ENCODE measurements at regions not wholly inside any gene's neighbourhood (a gene's known extent, or its start where the extent isn't known, plus 50 kb on each side); places are given as distances from the start of the nearest gene placed in this dataset.

- ChIA-PET POLR2A (no interaction called here), CTCF (interaction anchor here (0.6 kb wide), 1 partner anchor 408 kb away, joined by 4 read pairs; no protein-coding TSS in a partner anchor)
- Mint-ChIP-seq H3K9me3 (ENCODE audit: unreplicated experiment) (peaks cover 63% of the 10 kb centered on the region), H3K4me3 (ENCODE audit: unreplicated experiment) (no peak overlapping the region), H3K4me1 (ENCODE audit: insufficient read depth, unreplicated experiment) (no peaks in the 10 kb centered on the region), H3K27me3 (ENCODE audit: insufficient read depth, unreplicated experiment) (no peaks in the 10 kb centered on the region), H3K27ac (ENCODE audit: low read depth, unreplicated experiment) (no peak overlapping the region), H3K36me3 (ENCODE audit: insufficient read depth, unreplicated experiment) (no peaks in the 10 kb centered on the region)
- no peak for TF ChIP-seq CTCF (IDR thresholded peaks at IDR 0.05; ENCODE audit: unreplicated experiment)
- intact Hi-C loops (cut with micrococcal nuclease): no loop called here
- DNase-seq (ENCODE audit: unreplicated experiment): no peak
- no TSS peak for BruUV-seq (replicated peaks)
Observed at GRCh38 chr17:34118564-34118963, 136.5 kb upstream of the CCL2 start.

- no peak overlapping the region for H3K4me3 Mint-ChIP-seq (ENCODE audit: unreplicated experiment)
- intact Hi-C loops (cut with micrococcal nuclease): no loop called here
- H3K4me1 Mint-ChIP-seq (ENCODE audit: insufficient read depth, unreplicated experiment): no peaks in the 10 kb centered on the region
- H3K36me3 Mint-ChIP-seq (ENCODE audit: insufficient read depth, unreplicated experiment): no peaks in the 10 kb centered on the region
- H3K27ac Mint-ChIP-seq (ENCODE audit: low read depth, unreplicated experiment): no peak overlapping the region
- CTCF ChIA-PET: interaction anchor here (0.6 kb wide), 1 partner anchor 370 kb away, joined by 3 read pairs; no protein-coding TSS in a partner anchor
- no peak for TF ChIP-seq CTCF (IDR thresholded peaks at IDR 0.05; ENCODE audit: unreplicated experiment)
- POLR2A ChIA-PET: no interaction called here
- peaks cover 56% of the 10 kb centered on the region for H3K9me3 Mint-ChIP-seq (ENCODE audit: unreplicated experiment)
- DNase-seq (ENCODE audit: unreplicated experiment): no peak
- no peaks in the 10 kb centered on the region for H3K27me3 Mint-ChIP-seq (ENCODE audit: insufficient read depth, unreplicated experiment)
- no TSS peak for BruUV-seq (replicated peaks)
Observed at GRCh38 chr17:34121311-34121710, 133.8 kb upstream of the CCL2 start.

- TF ChIP-seq CTCF (IDR thresholded peaks at IDR 0.05; ENCODE audit: unreplicated experiment): no peak
- no peak for DNase-seq (ENCODE audit: unreplicated experiment)
- H3K27me3 Mint-ChIP-seq (ENCODE audit: insufficient read depth, unreplicated experiment): no peaks in the 10 kb centered on the region
- ChIA-PET CTCF (no interaction called here), POLR2A (no interaction called here)
- BruUV-seq (replicated peaks): no TSS peak
- H3K9me3 Mint-ChIP-seq (ENCODE audit: unreplicated experiment): peaks cover 53% of the 10 kb centered on the region
- no peak overlapping the region for H3K4me3 Mint-ChIP-seq (ENCODE audit: unreplicated experiment)
- no peak overlapping the region for H3K27ac Mint-ChIP-seq (ENCODE audit: low read depth, unreplicated experiment)
- intact Hi-C loops (cut with micrococcal nuclease): no loop called here
- no peaks in the 10 kb centered on the region for H3K4me1 Mint-ChIP-seq (ENCODE audit: insufficient read depth, unreplicated experiment)
- H3K36me3 Mint-ChIP-seq (ENCODE audit: insufficient read depth, unreplicated experiment): no peaks in the 10 kb centered on the region
Observed at GRCh38 chr17:34122515-34122914, 132.6 kb upstream of the CCL2 start.

- ChIA-PET CTCF (no interaction called here), POLR2A (no interaction called here)
- H3K27me3 Mint-ChIP-seq (ENCODE audit: insufficient read depth, unreplicated experiment): no peaks in the 10 kb centered on the region
- H3K4me3 Mint-ChIP-seq (ENCODE audit: unreplicated experiment): no peak overlapping the region
- intact Hi-C loops (cut with micrococcal nuclease): no loop called here
- no peak for DNase-seq (ENCODE audit: unreplicated experiment)
- no TSS peak for BruUV-seq (replicated peaks)
- no peaks in the 10 kb centered on the region for H3K36me3 Mint-ChIP-seq (ENCODE audit: insufficient read depth, unreplicated experiment)
- H3K4me1 Mint-ChIP-seq (ENCODE audit: insufficient read depth, unreplicated experiment): no peaks in the 10 kb centered on the region
- peaks cover 45% of the 10 kb centered on the region for H3K9me3 Mint-ChIP-seq (ENCODE audit: unreplicated experiment)
- no peak overlapping the region for H3K27ac Mint-ChIP-seq (ENCODE audit: low read depth, unreplicated experiment)
- no peak for TF ChIP-seq CTCF (IDR thresholded peaks at IDR 0.05; ENCODE audit: unreplicated experiment)
Observed at GRCh38 chr17:34125010-34125409, 130.1 kb upstream of the CCL2 start.

All from MCF 10A (cell line).